OCI-M1 (cell line): ENCODE measurements at regions not wholly inside any gene's neighbourhood (a gene's known extent, or its start where the extent isn't known, plus 50 kb on each side); places are given as distances from the start of the nearest gene placed in this dataset.

Experiments used
- DNase-seq: peaks from one replicate; lab custom pipeline; 2025; lab: John Stamatoyannopoulos, UW

DNA sequence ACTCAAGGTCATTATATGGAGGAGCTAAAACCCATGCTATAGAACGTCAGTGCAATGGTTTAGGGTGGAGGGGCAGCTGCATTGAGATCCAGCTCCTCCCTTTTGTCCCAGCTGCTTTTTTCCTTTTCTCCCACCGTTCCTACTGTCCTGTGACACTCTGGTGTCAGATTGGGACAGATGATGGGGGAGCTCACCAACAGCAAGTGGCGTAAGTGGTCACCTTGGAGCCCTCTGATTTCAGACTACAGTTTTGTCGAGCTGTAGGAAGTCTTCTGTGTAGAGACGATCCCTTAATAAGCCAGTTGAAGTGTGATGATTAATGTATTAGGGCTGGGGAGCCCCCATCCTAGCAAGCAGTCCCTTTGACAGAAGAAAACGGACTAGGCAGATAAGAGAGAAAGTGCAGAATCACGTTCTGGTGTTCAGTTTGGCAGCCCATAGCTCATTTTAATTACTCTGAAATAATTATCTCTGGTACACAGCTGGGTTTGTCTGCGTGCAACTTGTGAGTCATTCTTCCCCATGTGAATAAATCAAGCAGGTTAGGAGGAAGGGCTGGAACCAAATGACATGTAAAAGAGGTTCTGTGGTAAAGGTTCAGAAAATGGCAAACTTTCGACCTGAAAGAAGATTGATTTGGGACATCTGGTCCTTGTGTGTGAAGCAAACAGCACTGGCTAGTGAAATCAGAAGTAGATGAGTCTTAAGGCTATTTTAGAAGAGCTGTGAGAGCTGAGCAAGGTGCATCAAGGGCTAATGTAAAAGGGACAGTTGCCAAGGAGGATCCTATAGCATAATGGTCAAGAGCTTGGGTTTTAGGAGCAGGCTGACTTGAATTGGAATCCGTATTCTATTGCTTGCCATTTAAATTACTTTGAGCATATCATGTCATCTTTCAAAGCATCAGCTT is 241.4 kb downstream of the EDEM1 start:
- DNase-seq = peak; percentile 99

DNA sequence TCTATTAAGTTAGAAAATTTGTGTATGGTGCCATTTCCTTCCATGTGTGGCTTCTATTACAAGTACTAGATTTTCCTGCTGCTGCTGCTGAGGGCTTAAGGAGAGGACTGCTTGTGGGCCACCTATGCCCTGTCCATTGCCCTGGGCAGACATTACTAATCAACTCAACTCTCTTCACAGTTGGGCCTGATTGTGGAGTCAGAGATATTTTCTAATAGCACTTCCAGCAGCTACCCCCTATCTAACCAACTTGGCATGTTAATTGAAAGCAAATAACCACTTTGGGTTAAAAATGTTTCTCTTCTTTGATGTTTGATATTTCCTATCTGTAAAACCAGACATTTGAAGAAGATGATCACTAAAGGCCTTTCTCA is 242.0 kb downstream of the EDEM1 start:
- peak; percentile 91 for DNase-seq

GRCh38 chr3:5430701-5431100 is 243.2 kb downstream of the EDEM1 start:
- peak; percentile 64 for DNase-seq

DNA sequence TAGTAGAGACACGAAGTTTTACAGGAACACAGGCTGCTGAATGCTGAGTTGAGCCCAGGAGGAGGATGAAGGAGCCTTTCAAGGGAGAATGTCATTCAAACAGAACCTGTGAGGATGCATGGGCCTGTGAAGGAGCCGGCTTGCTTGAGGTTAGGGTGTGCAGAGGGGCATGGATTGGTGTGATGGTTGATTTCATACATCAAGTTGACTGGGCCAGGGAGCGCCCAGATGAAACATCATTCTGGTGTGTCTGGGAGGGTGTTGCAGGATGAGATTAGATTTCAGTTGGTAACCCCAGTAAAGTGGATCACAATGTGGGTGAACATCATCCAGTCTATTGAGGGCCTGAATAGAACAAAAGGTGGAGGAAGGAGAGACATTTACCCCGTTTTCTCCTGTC is 243.6 kb downstream of the EDEM1 start:
- DNase-seq = no peak

DNA sequence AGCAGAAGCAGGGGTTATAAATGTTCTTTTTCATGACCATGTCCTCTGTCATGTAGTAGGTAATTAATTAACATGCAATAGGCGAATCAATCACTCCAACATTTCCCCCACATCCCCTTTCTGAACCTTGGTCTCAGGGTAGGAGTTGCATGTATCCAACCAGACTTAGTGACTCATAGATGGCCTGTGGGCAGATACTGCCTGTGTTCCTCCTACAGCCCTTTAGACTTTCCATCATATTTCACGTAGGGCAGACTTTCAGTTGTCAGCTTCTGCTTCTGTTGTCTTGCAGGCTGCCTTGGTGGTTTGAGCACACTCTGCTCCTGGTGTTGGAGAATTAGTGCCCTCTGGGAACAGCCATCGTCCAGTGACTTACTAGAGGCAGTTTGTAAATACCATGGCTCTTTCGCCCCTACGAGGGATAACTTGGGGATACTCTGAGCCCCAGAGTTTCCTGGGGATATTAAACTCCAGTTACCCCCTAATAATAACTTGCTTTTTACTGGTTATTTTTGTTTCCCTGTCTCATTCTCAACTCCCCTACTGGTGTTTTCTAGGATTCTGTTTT is 244.4 kb downstream of the EDEM1 start:
- peak; percentile 93 for DNase-seq

DNA sequence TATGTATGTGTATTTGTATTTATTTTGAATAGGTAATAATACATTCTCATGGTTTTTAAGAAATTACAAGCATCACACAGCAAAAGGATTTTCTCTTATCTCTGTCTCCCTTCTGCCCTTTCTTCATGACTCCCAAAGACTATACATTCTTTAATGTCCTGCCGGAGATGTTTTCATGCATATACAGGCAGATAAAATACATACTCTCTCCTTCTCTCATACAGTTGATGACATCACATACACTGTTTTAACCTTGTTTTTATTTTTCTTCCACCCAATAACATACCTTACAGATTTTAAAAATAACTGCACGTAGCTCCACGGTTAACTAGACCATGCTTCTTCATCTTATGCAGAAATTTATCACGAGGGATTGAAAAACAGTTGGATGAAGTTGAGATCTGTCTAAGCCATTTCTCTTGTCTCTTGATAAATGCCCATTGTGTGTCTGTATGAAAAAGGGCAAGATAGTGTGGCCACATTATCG is 249.8 kb downstream of the EDEM1 start:
- peak; percentile 75 for DNase-seq

DNA sequence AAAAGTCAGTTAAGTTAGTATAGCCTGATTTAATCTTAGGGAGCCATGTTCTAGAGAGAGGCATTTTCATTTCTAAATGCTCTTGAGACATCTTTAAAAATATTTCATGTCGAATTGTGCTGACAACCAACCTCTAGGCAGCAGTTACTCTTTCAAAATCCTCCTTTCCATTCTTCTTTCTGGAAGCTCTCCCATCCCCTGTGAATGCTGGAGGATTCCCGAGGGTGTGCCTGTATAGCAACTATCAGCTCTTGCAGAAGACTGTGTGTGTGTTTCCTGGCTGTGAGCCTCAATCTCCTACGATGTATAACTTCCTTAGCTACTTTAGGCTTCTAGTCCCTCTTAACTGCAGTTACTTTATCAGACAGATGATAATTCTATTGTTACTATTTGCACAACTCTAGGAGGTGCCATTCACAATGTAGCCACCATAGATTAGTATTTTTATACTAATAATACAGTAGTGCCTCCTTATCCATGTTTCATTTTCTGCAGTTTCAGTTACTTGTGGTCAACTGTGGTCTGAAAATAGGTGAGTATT is 250.3 kb downstream of the EDEM1 start:
- DNase-seq = peak; percentile 77

DNA sequence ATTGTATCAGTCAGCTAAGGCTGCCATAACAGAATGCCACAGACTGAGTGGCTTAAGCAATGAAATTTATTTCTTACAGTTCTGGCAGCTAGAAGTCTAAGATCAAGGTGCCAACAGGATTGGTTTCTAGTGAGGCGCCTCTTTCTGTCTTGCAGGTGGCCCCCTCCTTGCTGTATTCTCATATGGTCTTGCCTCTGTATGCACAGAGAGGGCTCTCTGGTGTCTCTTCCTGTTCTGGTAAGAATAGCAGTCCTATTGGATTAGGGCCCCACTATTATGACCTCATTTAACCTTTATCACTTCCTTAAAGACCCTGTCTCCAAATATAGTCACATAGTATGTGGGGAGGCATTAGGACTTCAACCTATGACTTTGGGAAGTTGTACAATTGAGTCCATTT is 253.9 kb downstream of the EDEM1 start:
- peak; percentile 82 for DNase-seq

GRCh38 chr3:5442106-5442785 is 254.7 kb downstream of the EDEM1 start:
- peak; percentile 90 for DNase-seq

- no peak for DNase-seq
Measured at GRCh38 chr3:5442786-5443138, 255.3 kb downstream of the EDEM1 start.

- no peak for DNase-seq
Measured at GRCh38 chr3:5444253-5444652, 256.7 kb downstream of the EDEM1 start.

DNA sequence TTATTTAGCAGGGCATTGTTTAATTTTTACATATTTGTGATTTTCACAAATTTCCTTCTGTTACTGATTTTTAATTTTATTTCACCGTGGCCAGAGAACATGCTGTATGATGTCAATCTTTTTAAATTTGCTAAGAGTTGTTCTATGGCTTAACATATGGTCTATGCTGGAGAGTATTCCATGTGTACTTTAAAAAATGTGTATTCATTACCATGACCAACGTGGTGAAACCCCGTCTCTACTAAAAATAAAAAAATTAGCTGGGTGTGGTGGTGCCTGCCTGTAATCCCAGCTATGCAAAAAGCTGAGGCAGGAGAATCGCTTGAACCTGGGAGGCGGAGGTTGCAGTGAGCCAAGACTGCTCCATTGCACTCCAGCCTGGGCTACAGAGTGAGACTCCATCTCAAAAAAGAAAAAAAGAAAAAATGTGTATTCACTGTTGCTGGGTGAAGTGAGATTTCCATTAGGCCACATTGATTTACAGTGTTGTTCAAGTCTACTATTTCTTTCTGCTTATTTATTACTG is 258.2 kb downstream of the EDEM1 start:
- no peak for DNase-seq

DNA sequence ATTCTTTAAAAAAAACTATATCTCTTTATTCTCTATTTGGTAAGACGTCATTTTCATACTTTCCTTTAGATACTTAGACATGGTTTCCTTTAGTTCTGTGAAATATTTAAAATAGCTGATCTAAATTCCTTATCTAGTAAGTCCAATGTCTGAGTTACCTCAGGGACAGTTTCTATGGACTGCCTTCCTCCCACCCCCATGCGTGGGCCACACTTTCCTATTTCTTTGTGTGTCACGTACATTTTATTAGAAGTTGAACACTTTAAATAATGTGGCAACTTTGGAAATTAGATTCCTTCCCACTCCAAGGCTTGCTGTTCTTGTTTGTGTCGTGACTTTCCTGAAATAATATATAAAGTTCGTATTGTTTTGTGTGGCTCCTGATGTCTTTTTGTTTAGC is 260.7 kb downstream of the EDEM1 start:
- DNase-seq = no peak

GRCh38 chr3:5448816-5449215 is 261.3 kb downstream of the EDEM1 start:
- no peak for DNase-seq

DNA sequence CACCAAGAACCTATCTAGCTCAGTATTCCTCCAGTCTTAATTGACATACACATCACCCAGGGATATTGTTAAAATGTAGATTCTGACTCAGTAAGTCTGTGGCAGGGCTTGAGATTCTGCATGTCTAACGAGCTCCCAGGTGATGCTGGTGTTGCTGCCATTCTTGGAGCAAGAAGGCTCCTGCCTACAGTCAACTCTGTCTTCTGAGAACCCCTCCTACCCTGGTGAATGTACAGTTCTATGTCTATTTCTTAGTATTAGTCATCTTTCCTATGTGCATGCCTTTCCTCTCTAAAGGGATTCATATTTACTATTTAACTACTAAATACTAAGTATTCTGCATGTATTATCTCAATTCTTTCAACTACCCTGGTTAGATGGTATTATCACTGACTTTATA is 268.7 kb downstream of the EDEM1 start:
- DNase-seq = no peak

GRCh38 chr3:5458526-5458925 is 271.0 kb downstream of the EDEM1 start:
- no peak for DNase-seq

DNA sequence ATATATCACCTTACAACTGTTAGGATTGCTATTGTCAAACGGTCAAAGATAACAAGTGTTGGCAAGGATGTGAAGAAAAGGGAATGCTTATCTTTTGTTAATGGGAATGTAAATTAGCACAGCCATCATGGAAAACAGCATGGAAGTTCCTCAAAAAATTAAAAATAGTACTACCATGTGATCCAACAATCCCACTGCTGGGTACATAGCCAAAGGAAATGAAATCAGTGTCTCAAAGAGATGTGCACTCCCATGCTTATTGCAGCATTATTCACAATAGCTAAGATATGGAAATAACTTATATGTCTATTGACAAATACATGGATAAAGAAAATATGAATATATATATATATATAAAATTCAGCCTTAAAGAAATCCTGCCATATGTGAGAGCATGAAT is 274.6 kb downstream of the EDEM1 start:
- no peak for DNase-seq

DNA sequence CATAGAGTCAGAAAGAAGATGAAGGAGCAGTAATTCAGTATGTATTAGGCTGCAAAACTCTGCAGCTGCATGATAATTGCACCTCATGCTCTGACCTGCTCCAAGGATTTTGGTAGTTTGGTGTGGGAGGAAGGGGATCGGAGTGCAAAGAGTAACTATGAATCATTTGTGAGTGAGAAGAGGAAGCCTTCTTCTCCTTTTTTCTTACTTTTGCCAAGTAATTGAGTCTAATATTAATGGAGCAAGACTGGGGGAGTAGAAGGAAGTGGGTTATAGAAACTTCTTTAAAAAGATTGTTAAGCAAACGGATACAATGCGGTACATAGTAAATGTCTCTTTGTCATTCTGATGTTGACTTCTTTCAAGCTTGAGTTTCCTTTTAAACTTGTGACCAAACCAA is 276.5 kb downstream of the EDEM1 start:
- DNase-seq = peak; percentile 26

DNA sequence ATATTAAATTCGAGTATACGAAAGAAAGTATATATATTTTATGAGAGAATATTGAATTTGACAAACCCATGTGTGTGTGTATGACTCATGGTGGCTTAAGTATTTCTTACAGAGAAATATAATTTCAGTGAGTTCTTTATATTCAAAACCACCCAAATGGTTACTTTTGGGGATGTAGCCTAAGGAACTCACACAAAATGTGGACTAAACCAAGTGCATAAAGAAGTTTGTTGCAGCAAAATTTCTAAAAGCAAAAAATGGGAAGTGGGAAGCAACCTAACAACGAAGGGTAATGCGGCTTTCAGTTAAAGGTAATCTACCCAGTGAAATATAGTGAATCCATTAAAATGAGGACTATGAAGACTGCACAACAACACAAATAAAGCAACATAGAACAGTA is 277.1 kb downstream of the EDEM1 start:
- peak; percentile 22 for DNase-seq

- DNase-seq = peak; percentile 30
Measured at GRCh38 chr3:5465183-5465582, 277.7 kb downstream of the EDEM1 start.

- DNase-seq = no peak
Measured at GRCh38 chr3:5466065-5466464, 278.6 kb downstream of the EDEM1 start.

DNA sequence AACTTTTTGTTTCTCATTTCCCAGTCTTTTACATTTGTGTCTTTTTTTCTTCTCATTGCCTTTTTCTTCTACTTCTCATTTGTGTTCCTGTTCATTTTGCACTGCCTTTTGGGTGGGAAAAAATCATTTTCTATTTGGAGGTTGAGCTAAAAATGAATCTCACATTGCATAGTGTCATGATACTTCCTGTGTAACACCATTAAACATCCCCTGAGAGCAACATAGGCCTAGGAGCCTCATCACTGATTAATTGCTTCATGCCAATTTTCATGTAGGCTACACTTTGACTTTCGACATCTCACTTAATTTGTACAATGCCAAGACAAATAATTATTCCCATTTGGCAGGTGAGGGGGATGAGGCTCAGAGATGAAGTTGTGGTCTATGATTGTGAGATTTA is 279.2 kb downstream of the EDEM1 start:
- no peak for DNase-seq

DNA sequence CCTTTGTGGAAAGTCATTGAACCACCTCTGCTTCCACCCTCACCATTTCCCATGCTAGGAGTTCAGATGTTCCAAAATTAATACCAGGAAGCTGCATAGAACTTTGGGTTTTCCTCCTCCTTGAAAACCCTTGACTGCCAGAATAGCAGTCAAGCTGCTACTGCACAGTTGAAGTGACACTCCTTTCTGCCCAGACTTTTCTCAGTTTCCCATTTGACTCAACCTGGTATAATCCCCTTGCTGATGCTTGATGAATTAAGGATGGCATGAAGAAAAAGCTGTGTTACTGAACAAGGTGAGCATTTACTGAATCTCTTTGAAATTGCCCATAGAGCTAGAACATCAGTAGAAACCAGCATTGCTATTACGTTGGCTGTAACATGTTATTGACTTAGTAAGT is 286.0 kb downstream of the EDEM1 start:
- DNase-seq = no peak
